AML-193 (cell line): ENCODE measurements at regions not wholly inside any gene's neighbourhood (a gene's known extent, or its start where the extent isn't known, plus 50 kb on each side); places are given as distances from the start of the nearest gene placed in this dataset.

Experiments
- DNase-seq, 2 experiments: peaks; one replicate each; lab custom pipeline; 2025; lab: John Stamatoyannopoulos, UW

DNA sequence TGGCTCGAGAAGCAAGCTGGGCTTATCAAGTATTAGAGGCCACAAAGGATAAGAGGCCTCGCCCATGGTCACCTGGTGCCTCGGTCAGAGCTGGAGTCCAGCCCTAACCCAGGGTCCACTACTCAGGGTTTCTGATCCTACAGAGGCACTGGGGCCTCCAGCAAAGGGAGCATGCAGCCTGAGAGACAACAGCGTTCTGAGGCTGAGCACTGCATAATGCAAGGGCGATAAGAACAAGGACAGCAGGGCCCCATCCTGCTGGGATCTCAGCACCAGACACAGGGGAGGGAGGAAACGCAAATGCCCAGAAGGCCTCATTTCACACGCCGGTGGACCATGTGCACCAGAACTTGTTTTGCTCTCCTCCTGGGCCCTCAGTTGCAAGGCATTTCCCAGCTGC, 63.0 kb downstream of the C5orf15 start:
- DNase-seq: no peak

DNA sequence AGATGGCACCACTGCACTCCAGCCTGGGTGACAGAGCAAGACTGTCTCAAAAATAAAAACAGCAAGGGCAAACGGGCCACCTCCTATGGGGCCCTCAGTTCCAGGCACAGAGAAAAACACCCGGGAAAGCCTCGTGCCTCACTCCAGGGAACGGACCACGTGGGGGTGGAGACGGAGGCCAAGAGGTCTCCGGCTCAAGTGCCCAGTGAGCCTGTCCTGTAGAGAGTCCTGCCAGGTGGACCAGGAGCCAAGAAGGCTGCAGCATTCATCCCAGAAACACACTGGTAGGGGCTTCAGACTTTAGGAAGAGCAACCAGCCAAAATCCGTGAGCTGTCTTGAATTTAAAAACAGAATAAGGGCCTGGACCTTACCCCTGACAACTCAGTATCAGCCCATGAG, 63.8 kb downstream of the C5orf15 start:
- no peak for DNase-seq

DNA sequence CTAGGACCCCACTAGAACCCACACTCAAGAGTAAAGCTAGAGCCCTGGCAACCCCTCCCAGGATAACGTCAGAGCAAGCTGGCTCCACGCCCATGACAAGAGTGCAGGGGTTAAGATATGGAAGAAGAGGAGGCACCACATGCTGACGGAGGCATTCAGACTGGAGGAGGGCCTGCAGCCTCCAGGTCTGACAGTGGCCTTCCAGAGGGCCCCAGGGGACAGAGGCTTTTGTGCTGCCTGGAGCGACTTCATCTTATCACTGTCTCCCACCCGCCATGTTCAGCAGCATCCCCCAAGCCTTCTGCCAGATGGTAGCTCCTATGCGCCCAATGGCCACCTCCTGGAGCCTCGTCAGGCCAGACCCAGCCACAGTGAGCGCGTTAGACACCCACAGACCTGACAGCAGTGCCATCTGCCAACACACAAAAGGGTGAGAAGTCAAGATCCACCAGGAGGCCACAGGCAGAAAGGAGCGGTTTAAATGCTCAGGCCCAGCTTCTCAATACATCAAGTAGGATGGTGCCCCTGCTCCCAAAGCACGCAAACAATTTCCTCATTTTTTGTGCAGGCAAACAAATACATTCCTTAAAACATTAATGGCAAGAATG, 65.8 kb downstream of the C5orf15 start:
- DNase-seq: no peak

DNA sequence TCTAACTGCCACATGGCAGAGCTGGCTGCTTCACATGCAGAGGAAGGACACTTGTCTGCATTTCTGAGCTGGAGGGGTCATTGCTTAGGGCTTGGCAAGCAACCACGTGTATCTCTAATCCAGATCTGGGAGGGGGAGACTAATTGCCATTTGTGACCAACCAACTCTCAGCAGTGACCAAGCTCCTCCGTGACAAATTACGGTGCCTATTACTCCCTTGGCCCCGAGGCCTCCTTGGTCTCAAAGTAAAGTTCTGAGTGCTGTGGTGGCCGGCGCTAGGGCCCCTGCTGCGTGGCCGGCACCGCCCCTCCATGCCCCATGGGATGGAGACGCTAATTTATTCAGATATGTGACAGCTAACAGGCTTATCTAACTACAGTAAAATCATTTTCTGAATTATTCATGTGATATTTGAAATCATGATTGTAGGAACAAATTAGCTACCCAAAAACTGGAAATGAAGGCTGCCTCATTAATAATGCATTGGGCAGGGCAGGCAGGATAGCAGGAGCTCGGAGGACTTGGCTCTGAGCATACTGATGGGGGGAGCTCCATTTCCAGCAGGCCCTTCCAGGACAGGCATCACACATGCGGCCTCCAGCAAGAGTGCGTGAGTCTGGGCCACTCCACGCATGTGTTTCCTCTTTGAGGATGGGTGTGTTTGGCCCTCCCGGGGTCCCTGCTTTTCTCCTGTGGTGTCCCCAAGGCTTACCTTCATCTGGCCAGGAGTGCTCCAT, 67.7 kb downstream of the C5orf15 start:
- DNase-seq: no peak

DNA sequence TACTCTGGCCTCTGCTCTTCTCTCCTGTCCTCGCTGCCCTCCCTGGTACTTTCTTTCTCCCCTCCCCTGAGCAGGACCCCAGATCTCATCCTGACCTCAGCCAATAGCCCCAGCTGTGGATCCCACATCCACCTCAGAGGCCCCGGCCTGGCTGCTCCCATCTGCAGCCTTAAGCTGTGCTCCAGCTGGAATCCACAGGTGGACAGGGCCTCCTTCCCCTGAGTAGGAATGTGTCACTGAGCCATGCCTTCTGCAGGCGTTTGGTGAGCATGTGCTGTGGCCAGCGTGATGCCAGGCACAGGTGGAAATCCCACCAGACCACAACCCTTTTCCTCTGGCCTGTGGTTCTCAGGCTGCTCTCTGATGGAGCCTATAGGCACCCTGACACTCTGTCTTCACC, 68.9 kb downstream of the C5orf15 start:
- DNase-seq: no peak

DNA sequence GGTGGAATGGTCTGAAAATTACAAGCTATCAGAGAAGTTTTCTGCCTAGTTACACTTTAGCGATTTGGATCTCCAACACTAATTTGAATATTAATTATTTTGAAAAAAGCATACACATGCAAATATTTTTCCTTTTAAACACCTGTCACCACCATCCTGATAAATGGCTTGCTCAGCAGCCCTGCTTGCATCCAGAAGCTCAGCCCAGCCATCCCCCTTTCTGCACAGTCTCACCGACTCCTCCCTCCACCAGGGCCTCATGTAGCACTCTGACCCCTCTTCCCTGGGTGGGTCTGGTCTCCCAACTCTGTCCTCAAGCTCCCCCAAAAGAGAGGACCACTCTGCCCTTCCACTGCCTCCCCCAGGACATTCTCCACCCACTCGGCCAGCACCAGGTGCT, 70.0 kb downstream of the C5orf15 start:
- DNase-seq: no peak

DNA sequence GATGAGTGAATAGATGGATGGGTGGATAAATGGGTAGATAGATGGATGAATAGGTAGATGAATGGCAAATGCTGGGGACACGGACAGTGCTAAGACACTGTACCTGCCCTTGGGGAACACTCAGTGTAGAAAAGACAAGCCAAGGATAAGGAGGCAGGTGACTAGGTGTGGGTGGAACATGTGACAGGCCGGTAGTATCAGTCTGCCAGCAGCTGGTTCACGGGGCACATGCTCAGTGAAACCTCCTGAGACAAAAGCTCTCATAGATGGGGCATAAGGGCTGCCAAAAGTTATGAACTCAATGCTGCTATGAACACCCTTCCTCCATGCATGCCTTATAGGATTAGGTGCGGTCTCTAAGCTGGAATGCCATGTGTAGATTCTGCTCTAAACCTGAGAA, 71.0 kb downstream of the C5orf15 start:
- DNase-seq: no peak

DNA sequence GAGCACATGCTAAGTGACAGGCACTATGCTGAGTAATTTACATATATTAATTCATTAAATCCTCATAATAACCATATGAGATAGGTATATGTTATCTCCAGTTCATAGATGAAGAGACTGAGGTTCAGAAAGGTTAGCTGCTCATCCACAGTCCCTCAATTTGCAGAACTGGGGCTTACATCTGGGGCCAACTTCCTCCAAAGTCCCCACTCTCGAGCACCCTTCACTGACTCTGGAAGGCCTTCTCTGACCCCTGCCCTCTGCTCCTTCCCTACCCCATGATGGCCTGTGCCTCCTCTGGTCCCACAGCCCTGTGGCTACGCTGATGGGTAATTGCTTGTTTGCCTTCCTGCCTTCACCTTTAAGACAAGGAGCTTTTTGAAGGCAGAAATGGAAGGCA, 71.6 kb downstream of the C5orf15 start:
- DNase-seq: no peak

DNA sequence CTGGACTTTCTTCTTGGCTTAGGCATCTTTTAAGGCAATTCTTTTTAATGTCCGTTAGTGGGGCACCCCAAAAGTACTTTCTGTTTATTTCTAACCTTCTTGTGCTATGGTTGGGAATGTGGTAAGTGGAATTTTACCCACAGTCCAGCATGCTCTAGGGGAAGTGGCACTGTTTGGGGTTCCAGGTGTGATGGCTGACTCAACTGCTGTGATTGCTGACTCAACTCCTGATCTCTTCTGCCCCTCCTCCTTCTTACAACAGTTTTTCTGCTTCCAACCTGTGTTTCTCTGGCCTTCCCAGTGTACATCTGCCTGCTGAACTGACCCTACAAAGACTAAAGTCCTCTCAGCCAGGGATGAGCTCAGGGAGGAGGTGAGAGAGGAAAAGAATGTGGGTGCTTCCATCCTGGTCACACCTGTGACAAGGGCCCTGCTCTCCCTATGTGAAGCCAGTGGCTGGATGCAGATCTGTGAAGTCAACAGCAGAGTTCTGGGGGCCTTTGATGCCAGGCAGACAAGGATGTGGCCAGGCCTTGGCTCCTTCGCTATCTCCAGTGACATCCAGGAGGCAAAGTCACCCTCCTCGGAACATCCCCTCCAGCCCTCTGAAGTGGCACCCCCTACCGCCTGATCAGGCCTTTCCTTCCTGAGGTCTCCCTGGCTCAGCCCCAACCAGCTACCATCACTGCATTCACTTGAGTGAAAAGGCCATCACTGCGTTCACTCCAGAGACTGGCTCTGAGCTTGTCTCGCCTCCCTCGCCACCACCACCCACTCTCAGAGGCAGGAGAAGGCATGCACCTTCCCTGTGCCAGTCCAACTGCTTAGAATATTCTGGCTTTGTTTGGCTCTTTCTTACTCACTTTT, 72.2 kb downstream of the C5orf15 start:
- no peak for DNase-seq

DNA sequence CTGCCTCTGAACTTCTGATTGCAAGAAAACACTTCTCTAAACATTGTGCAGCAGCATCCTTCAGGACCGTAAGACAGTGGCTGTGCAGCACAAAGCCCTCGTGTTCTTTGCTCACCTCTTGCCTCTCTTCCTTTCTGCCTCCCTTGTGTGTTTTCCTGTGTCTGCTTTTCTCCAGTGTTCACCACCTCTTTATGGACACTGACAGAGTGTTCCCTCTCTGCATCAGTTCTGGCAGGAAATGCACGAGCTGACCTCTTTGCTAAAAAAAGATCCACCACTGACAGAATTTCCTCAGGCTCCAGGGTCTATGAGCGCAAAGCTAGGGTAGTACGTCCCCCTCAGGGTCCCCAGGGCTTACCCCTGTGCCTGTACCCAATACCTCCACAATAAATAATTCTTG, 74.3 kb downstream of the C5orf15 start:
- DNase-seq: no peak

DNA sequence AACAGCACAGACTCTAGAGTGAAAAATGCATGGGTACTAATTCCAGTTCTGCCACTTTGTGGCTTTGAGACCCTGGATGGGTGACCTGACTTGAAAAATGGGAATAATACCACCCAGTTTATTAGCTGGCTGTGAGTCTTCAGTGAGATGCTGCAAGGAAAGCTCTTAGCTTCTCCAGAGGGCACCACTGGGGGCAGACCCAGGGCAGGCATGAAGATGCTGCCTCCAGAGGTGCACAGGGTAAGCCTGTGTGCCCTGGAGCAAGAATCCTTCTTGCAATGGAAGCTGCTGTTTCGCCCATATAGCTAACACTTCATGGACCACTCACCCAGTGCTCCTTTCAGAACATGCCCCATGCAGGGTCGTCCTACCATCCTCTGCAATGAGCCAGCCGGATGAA, 75.7 kb downstream of the C5orf15 start:
- no peak for DNase-seq

DNA sequence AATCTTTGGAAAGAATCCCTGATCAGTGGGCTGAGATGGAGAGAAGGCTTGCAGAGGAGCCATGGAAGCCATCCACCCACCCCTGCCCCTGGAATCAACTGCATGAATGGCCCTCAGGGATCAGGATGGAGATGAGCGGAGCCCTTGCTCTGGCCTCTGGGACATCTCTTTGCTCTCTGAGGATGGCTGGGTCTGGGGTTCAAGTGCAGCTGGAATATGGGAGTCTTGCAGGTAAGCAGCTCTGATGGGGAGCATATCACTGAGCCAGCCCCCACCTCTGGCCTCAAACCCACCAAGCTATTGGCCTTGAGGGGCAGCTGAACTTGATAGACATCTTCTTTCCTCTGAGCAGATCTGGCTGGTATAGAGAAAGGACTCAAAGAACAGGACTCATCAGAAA, 76.1 kb downstream of the C5orf15 start:
- no peak for DNase-seq

DNA sequence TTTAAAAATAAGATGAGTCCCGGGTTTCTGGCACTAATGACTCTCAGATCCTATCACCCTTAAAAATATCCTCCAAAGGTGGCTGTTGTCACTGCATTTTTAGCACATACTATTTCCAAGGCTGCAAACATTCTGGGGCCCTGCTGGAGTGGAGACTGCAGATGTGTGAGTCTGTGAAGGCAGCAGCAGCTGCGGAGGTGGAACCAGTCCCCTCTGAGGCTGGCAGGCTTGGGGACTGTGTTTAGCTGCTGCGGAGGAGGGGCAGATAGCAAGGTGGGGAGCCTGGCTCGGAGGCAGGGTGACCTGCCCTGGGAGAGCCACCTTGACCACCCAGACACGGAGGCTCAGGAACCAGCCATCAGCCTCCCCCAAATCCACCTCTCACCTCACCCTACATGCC, 77.0 kb downstream of the C5orf15 start:
- no peak for DNase-seq

DNA sequence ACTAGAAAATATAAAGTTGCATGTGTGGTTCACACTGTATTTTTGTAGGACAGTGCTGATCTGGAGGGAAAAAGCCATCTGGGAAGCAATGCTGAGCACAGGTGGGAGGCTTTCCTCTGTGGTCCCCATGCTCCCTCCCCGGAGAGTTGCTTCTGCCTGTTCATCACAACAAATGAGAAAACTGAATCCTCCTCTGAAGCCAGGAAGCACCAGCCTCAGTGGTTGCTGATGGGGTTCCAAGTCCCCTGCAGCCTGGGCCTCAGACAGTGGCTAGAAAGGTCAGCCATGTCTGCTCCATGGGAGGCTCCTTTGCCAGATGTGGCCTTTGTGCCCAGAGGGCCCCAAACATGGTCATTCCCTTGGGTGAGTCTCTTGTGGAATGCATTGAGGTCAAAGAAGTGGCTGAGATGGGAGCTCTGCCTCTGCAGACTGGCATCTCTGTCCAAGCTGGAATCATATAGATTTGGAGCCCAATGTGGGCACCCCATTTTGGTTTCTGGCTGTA, 77.6 kb downstream of the C5orf15 start:
- DNase-seq: no peak

DNA sequence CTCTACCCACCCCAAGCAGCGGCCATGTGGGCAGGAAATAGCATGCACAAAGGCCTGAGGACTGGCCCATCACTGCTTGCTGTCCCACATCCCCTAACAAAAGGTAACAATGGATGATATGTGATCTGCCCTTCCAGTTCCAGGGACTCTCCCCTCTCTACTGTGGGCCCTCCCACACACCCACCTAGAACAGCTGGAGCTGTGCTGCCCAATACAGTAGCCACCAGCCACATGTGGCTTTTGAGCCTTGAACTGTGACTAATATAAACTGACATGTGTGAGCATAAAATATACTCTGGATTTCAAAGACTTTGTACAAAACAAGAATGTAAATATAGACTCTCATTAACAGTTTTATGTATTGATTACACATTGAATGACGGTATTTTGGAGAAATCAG, 78.1 kb downstream of the C5orf15 start:
- DNase-seq: no peak

DNA sequence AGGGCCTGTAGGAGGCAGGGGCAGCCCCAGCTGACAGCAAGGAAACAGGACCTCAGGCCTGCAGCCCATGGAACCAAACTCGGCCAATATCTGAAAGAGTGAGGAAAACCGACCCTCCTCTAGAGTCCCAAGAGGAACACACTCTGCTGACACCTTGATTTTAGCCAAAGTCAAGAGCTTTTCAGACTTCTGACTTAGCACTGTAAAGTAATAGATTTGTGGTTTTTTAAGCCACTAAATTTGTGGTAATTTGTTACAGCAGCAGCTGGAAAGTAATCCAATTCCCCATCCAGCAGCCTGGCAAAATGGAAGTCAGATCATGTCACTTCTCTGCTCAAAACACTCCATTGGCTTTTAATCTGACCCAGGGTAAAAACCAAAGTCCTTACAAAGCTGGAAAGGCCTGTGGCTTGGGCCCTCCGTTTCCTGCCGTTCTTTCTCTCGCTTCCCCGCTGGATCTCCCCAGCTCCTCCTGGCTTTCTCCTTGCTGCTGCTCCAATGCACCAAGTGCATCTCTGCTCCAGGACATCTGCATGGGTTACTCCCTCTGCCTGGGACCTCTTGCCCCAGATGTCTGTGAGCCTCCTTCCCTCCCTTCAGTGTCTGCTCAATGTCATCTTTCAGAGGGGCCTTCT, 79.0 kb downstream of the C5orf15 start:
- no peak for DNase-seq

DNA sequence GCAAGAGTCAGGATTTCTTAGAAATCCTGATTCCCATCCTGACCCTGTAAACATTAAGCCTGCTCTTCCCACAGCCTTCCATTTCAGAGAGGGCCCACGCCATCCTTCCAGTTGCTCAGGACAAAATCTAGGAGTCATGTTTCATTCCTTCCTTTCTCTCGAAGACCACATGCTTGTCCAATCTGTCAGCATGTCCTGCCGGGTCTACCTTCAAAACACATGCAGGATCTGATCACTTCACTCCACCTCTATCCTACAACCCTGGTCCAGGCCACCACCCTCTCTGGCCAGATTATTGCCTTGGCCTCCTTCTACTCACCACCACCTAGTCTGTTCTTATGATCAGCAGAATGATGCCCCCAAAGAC, 79.8 kb downstream of the C5orf15 start:
- DNase-seq: no peak

DNA sequence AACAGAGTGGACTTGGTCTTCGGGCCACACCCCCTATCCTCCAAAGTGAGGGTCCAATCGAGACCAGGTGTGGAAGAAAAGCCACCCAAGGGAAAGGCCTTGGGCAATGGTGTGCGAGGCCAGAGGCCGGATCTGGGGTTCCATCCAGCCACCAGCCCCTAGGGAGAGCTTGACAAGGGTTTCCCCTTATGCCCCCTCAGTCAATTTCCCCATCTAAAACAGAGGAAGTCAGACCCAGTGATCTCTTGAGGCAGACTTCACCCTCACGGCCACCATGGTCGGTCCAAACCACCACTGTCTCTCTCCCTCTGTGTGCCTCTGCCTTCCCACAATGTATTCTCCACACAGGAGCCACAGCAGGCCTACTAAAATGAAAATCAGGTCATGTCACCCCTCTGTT, 82.9 kb downstream of the C5orf15 start:
- DNase-seq: no peak

DNA sequence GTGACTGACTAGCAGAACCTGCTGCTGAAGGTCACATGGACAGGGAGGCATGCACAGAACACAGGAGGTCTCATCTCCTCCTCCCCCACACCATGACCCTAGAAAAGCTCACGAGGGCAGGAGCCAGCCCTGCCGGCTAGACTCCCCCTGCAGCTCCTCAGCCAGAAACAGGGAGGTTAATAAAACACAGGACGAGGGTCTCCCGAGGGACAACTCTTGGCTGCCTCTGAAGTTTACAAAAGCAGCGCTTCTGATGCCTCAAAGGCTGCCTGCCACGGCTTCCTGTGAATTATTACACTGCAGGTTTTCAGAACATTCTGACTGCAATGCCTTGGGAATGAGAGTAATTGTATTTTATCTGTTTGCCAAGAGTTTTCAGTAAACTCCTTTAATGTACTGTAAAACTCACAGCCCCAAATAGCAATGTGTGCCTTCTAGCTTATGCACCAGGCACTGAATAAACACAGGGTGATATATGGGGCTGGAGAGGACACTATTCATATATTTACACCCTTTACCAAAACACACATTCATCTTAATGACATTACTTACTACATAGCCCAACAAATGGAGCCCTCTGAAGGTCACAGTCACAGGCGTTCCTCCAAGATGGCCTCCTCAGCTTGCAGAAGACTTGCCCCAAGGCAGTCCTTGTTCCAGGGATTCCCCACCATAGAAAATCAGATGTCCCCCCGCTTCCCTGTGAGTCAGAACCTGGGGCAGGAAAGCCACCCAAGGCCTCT, 83.7 kb downstream of the C5orf15 start:
- no peak for DNase-seq

DNA sequence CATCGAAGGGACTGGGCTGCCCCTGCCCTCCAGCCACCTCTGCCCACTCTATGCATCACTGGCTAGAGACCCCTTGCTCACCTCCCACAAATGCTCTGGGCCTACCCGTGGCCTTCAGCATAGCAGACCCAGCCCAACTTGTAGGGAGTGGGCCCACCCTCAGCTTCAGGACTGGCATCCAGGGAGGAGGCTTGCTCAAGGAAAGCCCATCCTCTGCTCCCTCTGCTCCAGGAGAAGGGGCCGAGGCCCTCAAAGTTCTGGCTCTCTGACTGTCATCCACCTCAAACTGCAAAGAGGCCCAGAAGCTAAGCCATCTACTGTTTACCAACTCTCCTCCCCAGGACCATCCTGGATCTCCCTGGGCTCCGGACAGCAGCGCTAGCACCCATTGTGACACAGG, 84.5 kb downstream of the C5orf15 start:
- DNase-seq: no peak

DNA sequence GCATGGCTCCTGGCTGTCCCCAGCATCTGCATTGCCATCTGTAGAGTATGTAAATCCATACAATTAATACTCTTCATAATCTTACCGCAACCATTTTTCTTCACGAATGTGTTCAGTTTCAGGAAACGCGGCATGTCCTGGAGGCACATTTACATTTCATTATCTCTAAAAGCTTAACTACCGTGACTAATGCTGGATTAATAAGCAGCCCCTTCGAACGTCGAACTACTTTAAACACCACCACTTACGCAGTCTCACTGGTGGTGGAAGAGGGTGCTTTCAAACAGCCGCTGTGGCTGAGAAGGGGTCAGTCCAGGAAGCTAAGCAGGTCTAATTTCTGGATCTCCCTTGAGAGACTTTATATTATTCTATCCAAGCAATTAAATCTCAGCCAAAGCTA, 85.6 kb downstream of the C5orf15 start:
- no peak for DNase-seq

DNA sequence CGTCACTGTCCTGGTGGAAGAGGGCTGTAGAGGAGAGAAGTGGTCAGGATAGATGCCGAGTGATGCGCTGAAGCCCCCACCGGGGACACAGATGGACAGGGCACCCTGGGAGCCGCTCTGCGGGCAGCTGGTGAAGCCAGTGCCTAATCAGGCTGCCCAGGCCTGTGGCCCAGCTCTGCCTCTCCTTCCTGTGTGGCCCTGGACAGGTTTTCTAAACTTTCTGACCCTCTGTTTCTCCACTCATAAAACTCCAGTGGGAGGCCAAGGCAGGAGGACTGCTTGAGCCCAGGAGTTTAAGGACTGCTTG, 86.1 kb downstream of the C5orf15 start:
- no peak for DNase-seq
